DOHH2 (cell line): ENCODE measurements at regions not wholly inside any gene's neighbourhood (a gene's known extent, or its start where the extent isn't known, plus 50 kb on each side); places are given as distances from the start of the nearest gene placed in this dataset.

Source experiments
- CTCF ChIP-seq: fragments of 200-600 bp; sonication (generic); IDR thresholded peaks from one replicate; pipeline ENCODE4 v1.5.1; 2014; ENCODE audit warnings: antibody characterized with exemption, mild to moderate bottlenecking, low read depth, low read length; ENCODE audit not compliant: poor library complexity, severe bottlenecking
- EZH2phosphoT487 ChIP-seq: fragments of 200-600 bp; sonication (generic); IDR thresholded peaks from 2 replicates; pipeline ENCODE4 v1.6.1; 2017; ENCODE audit warnings: borderline replicate concordance, mild to moderate bottlenecking, antibody characterized with exemption, low read length, moderate library complexity, mixed read lengths

DNA sequence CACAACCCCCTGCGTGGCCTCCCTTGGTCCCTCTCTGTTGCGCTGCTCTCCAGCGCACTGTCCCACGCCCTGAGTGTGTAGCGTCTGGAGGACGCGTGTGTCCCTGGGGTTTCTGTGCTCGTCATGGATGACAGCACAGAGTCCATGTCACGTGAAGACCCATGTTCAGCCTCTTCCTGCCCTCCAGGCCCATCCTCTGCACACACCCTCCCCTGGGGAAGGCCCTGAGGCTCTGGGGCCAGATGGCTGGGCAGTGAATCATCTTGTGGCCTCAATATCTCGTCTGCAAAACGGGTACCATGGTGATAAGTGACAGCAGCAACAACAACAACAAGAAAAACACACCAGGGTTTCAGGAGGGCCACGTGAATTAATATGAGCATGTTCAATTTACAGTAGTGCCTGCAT lies 71.5 kb upstream of the ARHGEF7 start:
- TF ChIP-seq CTCF (no peak), EZH2phosphoT487 (no peak)
